ENCODE measurements at regions not wholly inside any gene's neighbourhood (a gene's known extent, or its start where the extent isn't known, plus 50 kb on each side); places are given as distances from the start of the nearest gene placed in this dataset.
"Not testable (repeated sequence)": the region's sequence is repeated elsewhere in the genome, so short reads cannot be mapped to it uniquely, and the experiment has no call there.

DNA sequence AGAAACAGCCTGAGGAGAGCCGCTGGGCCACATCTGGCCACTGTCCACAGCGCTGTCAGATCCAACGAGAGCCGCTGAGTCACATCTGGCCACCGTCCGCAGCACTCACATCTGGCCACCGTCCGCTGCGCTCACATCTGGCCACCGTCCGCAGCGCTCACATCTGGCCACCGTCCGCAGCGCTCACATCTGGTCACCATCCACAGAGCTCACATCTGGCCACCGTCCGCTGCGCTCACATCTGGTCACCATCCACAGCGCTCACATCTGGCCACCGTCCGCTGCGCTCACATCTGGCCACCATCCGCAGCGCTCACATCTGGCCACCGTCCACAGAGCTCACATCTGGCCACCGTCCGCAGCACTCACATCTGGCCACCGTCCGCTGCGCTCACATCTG lies 549.3 kb upstream of the B3GAT1 start:
- H3K4me3 ChIP-seq (ENCODE audit: low read depth, low read length); H3K36me3 ChIP-seq (ENCODE audit: control insufficient read depth in 2 of 2, insufficient read depth in 1 of 2, low read length in 2 of 2); POLR2A ChIA-PET; H3K4me1 ChIP-seq (ENCODE audit: control insufficient read depth, insufficient read depth, low read length); H3K27ac ChIP-seq (ENCODE audit: extremely low read depth, low read depth, low read length); H3K9me3 ChIP-seq (ENCODE audit: control insufficient read depth, insufficient read depth, low read depth, low read length): not testable (repeated sequence)
- CTCF ChIA-PET = interaction anchor here (0.6 kb wide), 1 partner anchor 64 kb away, joined by 3 read pairs; no protein-coding TSS in a partner anchor

DNA sequence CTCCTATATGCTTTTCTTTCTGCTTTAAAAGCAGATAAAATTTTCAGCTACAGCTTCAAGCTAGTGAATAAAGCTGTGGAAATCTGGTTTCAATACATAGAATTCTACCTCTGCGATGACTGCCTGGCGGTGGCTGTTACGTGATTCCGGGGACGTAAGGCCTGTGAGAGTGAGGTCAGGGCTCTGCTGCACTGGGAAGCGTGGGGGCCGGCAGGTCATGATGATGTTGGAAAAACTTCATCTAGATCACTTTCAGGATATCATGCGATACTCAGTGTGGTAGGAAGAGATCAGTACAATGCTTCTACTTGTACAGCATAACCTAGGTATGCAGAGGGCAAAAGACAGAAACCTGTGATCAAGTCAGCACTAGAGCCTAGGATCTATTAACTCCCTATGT lies 546.8 kb upstream of the B3GAT1 start:
- Histone ChIP-seq H3K4me1 (ENCODE audit: control insufficient read depth, insufficient read depth, low read length) (no peaks in the 10 kb centered on the region), H3K4me3 (ENCODE audit: low read depth, low read length) (no peak overlapping the region), H3K36me3 (ENCODE audit: control insufficient read depth in 2 of 2, insufficient read depth in 1 of 2, low read length in 2 of 2) (no peaks in the 10 kb centered on the region), H3K27ac (ENCODE audit: extremely low read depth, low read depth, low read length) (no peak overlapping the region), H3K9me3 (ENCODE audit: control insufficient read depth, insufficient read depth, low read depth, low read length) (no peaks in the 10 kb centered on the region)
- no peak for TF ChIP-seq ZNF596 (tag by site-specific recombination; IDR thresholded peaks at IDR 0.05)
- no peak for TF ChIP-seq KLF1 (tag by site-specific recombination; IDR thresholded peaks at IDR 0.05)
- no peak for TF ChIP-seq ZNF571 (tag by site-specific recombination; IDR thresholded peaks at IDR 0.05)
- no peak for TF ChIP-seq ZNF48 (tag by site-specific recombination; IDR thresholded peaks at IDR 0.05)
- no peak for TF ChIP-seq ZNF623 (tag by site-specific recombination; IDR thresholded peaks at IDR 0.05)
- no peak for TF ChIP-seq ZNF335 (tag by site-specific recombination; conservative IDR thresholded peaks at IDR 0.05)
- TF ChIP-seq ZNF324 (tag by site-specific recombination; IDR thresholded peaks at IDR 0.05) = no peak
- no peak for TF ChIP-seq ZNF133 (tag by site-specific recombination; IDR thresholded peaks at IDR 0.05)
- TF ChIP-seq, protein P1, sequence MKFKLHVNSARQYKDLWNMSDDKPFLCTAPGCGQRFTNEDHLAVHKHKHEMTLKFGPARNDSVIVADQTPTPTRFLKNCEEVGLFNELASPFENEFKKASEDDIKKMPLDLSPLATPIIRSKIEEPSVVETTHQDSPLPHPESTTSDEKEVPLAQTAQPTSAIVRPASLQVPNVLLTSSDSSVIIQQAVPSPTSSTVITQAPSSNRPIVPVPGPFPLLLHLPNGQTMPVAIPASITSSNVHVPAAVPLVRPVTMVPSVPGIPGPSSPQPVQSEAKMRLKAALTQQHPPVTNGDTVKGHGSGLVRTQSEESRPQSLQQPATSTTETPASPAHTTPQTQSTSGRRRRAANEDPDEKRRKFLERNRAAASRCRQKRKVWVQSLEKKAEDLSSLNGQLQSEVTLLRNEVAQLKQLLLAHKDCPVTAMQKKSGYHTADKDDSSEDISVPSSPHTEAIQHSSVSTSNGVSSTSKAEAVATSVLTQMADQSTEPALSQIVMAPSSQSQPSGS (tag by site-specific recombination; IDR thresholded peaks at IDR 0.05; ENCODE audit: low read depth) = no peak
- ChIA-PET POLR2A (no interaction called here), CTCF (no interaction called here)

DNA sequence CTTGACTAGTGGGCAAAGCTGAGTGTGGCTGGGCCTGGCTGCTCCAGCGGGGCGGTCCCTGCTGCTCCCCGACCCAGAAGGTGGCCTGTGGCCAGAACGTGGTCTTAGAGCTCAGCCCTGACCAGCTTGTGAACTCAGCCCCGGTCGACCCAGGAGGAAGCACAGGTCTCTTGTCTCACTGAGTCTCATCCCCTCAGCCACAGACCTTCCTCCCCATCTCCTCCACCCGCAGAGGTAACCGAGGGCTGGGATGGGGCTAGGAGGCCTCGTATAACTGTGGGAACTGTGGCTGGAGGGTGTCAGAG lies 546.2 kb upstream of the B3GAT1 start:
- TF ChIP-seq, protein P2, sequence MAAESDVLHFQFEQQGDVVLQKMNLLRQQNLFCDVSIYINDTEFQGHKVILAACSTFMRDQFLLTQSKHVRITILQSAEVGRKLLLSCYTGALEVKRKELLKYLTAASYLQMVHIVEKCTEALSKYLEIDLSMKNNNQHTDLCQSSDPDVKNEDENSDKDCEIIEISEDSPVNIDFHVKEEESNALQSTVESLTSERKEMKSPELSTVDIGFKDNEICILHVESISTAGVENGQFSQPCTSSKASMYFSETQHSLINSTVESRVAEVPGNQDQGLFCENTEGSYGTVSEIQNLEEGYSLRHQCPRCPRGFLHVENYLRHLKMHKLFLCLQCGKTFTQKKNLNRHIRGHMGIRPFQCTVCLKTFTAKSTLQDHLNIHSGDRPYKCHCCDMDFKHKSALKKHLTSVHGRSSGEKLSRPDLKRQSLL (tag by site-specific recombination; IDR thresholded peaks at IDR 0.05) = no peak
- TF ChIP-seq ZNF350 (tag by site-specific recombination; IDR thresholded peaks at IDR 0.05) = no peak
- TF ChIP-seq ZNF416 (tag by site-specific recombination; IDR thresholded peaks at IDR 0.05) = no peak
- TF ChIP-seq ZNF530 (tag by site-specific recombination; IDR thresholded peaks at IDR 0.05; ENCODE audit: low read depth) = no peak
- no peak for TF ChIP-seq ZNF626 (tag by site-specific recombination; IDR thresholded peaks at IDR 0.05)
- no peak for TF ChIP-seq BCL11B (tag by site-specific recombination; IDR thresholded peaks at IDR 0.05; ENCODE audit: low read depth)
- TF ChIP-seq, protein P3, sequence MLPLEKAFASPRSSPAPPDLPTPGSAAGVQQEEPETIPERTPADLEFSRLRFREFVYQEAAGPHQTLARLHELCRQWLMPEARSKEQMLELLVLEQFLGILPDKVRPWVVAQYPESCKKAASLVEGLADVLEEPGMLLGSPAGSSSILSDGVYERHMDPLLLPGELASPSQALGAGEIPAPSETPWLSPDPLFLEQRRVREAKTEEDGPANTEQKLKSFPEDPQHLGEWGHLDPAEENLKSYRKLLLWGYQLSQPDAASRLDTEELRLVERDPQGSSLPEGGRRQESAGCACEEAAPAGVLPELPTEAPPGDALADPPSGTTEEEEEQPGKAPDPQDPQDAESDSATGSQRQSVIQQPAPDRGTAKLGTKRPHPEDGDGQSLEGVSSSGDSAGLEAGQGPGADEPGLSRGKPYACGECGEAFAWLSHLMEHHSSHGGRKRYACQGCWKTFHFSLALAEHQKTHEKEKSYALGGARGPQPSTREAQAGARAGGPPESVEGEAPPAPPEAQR (tag by site-specific recombination; IDR thresholded peaks at IDR 0.05) = no peak
- TF ChIP-seq, protein P4, sequence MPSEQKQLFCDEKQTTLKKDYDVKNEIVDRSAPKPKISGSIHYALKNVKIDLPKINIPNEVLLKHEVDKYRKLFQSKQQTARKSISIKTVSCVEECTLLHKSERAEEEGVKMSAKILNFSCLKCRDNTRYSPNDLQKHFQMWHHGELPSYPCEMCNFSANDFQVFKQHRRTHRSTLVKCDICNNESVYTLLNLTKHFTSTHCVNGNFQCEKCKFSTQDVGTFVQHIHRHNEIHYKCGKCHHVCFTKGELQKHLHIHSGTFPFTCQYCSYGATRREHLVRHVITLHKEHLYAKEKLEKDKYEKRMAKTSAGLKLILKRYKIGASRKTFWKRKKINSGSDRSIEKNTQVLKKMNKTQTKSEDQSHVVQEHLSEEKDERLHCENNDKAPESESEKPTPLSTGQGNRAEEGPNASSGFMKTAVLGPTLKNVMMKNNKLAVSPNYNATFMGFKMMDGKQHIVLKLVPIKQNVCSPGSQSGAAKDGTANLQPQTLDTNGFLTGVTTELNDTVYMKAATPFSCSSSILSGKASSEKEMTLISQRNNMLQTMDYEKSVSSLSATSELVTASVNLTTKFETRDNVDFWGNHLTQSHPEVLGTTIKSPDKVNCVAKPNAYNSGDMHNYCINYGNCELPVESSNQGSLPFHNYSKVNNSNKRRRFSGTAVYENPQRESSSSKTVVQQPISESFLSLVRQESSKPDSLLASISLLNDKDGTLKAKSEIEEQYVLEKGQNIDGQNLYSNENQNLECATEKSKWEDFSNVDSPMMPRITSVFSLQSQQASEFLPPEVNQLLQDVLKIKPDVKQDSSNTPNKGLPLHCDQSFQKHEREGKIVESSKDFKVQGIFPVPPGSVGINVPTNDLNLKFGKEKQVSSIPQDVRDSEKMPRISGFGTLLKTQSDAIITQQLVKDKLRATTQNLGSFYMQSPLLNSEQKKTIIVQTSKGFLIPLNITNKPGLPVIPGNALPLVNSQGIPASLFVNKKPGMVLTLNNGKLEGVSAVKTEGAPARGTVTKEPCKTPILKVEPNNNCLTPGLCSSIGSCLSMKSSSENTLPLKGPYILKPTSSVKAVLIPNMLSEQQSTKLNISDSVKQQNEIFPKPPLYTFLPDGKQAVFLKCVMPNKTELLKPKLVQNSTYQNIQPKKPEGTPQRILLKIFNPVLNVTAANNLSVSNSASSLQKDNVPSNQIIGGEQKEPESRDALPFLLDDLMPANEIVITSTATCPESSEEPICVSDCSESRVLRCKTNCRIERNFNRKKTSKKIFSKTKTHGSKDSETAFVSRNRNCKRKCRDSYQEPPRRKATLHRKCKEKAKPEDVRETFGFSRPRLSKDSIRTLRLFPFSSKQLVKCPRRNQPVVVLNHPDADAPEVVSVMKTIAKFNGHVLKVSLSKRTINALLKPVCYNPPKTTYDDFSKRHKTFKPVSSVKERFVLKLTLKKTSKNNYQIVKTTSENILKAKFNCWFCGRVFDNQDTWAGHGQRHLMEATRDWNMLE (tag by site-specific recombination; conservative IDR thresholded peaks at IDR 0.05; ENCODE audit: low read depth) = no peak
- TF ChIP-seq KLF9 (tag by site-specific recombination; IDR thresholded peaks at IDR 0.05; ENCODE audit: low read depth) = no peak
- no peak for TF ChIP-seq ZEB2 (tag by site-specific recombination; IDR thresholded peaks at IDR 0.05)
- Histone ChIP-seq H3K36me3 (ENCODE audit: control insufficient read depth in 2 of 2, insufficient read depth in 1 of 2, low read length in 2 of 2) (no peaks in the 10 kb centered on the region), H3K4me1 (ENCODE audit: control insufficient read depth, insufficient read depth, low read length) (no peaks in the 10 kb centered on the region), H3K9me3 (ENCODE audit: control insufficient read depth, insufficient read depth, low read depth, low read length) (no peaks in the 10 kb centered on the region), H3K4me3 (ENCODE audit: low read depth, low read length) (no peak overlapping the region), H3K27ac (ENCODE audit: extremely low read depth, low read depth, low read length) (no peak overlapping the region)
- CTCF ChIA-PET = no interaction called here
- POLR2A ChIA-PET = no interaction called here

Measured in HEK293 (cell line).